ENCODE measurements at regions not wholly inside any gene's neighbourhood (a gene's known extent, or its start where the extent isn't known, plus 50 kb on each side); places are given as distances from the start of the nearest gene placed in this dataset.
A peak's percentile ranks its signal among the peaks of the same experiment; 100 is the strongest.
"Not testable (repeated sequence)": the region's sequence is repeated elsewhere in the genome, so short reads cannot be mapped to it uniquely, and the experiment has no call there.

GRCh38 chr1:79152-79551 is 372.3 kb downstream of the OR4F29 start:
- WGBS, result 47% methylated on average over 2 of the region's 3 CpGs
- not testable (repeated sequence) for DNase-seq (ENCODE audit: low spot score in 2 of 2); H3K27me3 ChIP-seq; H3K27ac ChIP-seq; H3K4me3 ChIP-seq; H3K36me3 ChIP-seq; H3K4me1 ChIP-seq; H3K9me3 ChIP-seq

DNA sequence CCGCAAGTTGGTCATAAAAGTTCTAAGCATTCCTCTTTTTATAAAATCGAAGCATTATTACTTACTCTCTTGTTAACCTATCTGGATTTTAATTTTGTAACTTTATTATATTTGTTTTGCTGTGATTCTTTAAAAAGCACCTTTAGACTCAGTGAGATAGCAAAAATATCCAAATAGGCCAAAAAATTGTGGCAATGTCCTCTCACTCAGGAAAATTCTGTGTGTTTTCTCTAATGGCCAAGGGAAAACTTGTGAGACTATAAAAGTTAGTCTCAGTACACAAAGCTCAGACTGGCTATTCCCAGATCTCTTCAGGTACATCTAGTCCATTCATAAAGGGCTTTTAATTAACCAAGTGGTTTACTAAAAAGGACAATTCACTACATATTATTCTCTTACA is 386.4 kb downstream of the OR4F29 start, which contains the start of gene OR4F5:
OR4F5 (plus strand) TSS at position 301 of the 400 bp plus-strand sequence.
- WGBS, result no CpG with 5 or more reads among the region's 2 CpGs
- not testable (repeated sequence) for H3K36me3 ChIP-seq; H3K9me3 ChIP-seq; H3K4me1 ChIP-seq; DNase-seq (ENCODE audit: low spot score in 2 of 2); H3K27me3 ChIP-seq; H3K27ac ChIP-seq; H3K4me3 ChIP-seq

- DNase-seq (ENCODE audit: low spot score in 2 of 2), result not testable (repeated sequence)
- WGBS, result 71% methylated on average over 3 of the region's 3 CpGs
Measured at GRCh38 chr1:56014-56531, 395.4 kb downstream of the OR4F29 start.

DNA sequence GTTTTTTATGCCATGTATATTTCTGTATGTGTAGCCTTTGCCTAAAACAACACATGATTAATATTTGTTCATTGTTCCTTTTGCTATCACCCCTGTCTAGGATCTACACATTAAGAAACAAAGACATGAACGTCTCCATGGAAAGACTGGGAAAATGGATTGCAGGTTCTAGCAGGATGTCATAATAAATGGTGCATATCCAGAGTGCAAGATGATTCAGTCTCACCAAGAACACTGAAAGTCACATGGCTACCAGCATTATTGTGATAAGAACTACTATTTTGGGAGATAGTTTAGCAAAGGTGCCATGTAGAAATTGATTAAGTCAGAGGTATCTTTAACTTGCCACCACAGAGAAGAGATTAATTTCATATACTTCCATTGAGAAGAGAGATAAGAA is 398.3 kb downstream of the OR4F29 start:
- H3K36me3 ChIP-seq; DNase-seq (ENCODE audit: low spot score in 2 of 2); H3K9me3 ChIP-seq; H3K27me3 ChIP-seq; H3K27ac ChIP-seq; H3K4me3 ChIP-seq; H3K4me1 ChIP-seq: not testable (repeated sequence)
- WGBS, result 100% methylated on average over 1 of the region's 1 CpG

More at GRCh38 chr1:56014-56531, 395.4 kb downstream of the OR4F29 start:
- not testable (repeated sequence) for H3K9me3 ChIP-seq, H3K4me3 ChIP-seq, H3K27me3 ChIP-seq, H3K4me1 ChIP-seq, H3K27ac ChIP-seq, H3K36me3 ChIP-seq

- not testable (repeated sequence) for H3K9me3 ChIP-seq; DNase-seq (ENCODE audit: low spot score in 2 of 2); H3K27me3 ChIP-seq; H3K36me3 ChIP-seq; H3K27ac ChIP-seq; H3K4me3 ChIP-seq; H3K4me1 ChIP-seq
- no CpG with 5 or more reads among the region's 2 CpGs for WGBS
Measured at GRCh38 chr1:41965-42466, 409.5 kb downstream of the OR4F29 start.

DNA sequence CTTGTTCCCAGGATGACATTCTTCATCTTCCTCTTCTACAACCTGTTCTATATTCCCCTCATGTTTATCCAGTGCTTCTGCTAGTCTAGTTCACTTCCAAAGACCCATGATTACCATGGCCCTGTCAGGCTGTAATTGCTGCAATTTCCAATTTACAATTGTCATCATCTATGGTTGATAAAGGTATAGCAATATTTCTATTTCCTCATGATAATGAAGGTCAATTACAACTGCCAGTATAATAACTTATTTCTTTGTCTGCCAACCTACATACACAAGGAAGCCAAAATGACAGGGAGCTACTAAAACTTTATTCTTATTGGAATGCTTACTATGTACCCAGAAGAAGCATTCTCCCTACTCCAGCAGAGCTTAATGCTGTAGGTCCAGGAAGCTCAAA is 410.3 kb downstream of the OR4F29 start:
- not testable (repeated sequence) for H3K27ac ChIP-seq; H3K4me1 ChIP-seq; H3K4me3 ChIP-seq; H3K36me3 ChIP-seq; DNase-seq (ENCODE audit: low spot score in 2 of 2); H3K27me3 ChIP-seq; H3K9me3 ChIP-seq

DNA sequence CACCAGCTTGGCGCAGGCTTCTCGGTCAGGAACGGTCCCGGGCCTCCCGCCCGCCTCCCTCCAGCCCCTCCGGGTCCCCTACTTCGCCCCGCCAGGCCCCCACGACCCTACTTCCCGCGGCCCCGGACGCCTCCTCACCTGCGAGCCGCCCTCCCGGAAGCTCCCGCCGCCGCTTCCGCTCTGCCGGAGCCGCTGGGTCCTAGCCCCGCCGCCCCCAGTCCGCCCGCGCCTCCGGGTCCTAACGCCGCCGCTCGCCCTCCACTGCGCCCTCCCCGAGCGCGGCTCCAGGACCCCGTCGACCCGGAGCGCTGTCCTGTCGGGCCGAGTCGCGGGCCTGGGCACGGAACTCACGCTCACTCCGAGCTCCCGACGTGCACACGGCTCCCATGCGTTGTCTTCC is 422.3 kb downstream of the OR4F29 start:
- no CpG with 5 or more reads among the region's 52 CpGs for WGBS
- H3K4me3 ChIP-seq, result not testable (repeated sequence)

DNA sequence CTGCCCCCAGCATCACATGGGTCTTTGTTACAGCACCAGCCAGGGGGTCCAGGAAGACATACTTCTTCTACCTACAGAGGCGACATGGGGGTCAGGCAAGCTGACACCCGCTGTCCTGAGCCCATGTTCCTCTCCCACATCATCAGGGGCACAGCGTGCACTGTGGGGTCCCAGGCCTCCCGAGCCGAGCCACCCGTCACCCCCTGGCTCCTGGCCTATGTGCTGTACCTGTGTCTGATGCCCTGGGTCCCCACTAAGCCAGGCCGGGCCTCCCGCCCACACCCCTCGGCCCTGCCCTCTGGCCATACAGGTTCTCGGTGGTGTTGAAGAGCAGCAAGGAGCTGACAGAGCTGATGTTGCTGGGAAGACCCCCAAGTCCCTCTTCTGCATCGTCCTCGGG is 434.2 kb downstream of the OR4F29 start:
- H3K27me3 ChIP-seq, H3K4me1 ChIP-seq, H3K4me3 ChIP-seq, H3K36me3 ChIP-seq, H3K9me3 ChIP-seq, H3K27ac ChIP-seq: not testable (repeated sequence)
- no CpG with 5 or more reads among the region's 12 CpGs for WGBS
- peak; percentile 67 to 77 for DNase-seq (ENCODE audit: low spot score in 2 of 2)

More for the DNA sequence above, 422.3 kb downstream of the OR4F29 start:
- not testable (repeated sequence) for DNase-seq (ENCODE audit: low spot score in 2 of 2); H3K27me3 ChIP-seq; H3K9me3 ChIP-seq; H3K4me1 ChIP-seq; H3K36me3 ChIP-seq; H3K27ac ChIP-seq

DNA sequence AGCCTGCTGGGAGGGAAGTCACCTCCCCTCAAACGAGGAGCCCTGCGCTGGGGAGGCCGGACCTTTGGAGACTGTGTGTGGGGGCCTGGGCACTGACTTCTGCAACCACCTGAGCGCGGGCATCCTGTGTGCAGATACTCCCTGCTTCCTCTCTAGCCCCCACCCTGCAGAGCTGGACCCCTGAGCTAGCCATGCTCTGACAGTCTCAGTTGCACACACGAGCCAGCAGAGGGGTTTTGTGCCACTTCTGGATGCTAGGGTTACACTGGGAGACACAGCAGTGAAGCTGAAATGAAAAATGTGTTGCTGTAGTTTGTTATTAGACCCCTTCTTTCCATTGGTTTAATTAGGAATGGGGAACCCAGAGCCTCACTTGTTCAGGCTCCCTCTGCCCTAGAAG is 435.5 kb downstream of the OR4F29 start:
- not testable (repeated sequence) for H3K9me3 ChIP-seq, H3K36me3 ChIP-seq, H3K4me1 ChIP-seq, H3K4me3 ChIP-seq, H3K27ac ChIP-seq, H3K27me3 ChIP-seq
- WGBS, result 100% methylated on average over 1 of the region's 6 CpGs
- peak in 1 of 2 donors; percentile 40 for DNase-seq (ENCODE audit: low spot score in 2 of 2)

GRCh38 chr1:9941-10717 is 441.3 kb downstream of the OR4F29 start:
- not testable (repeated sequence) for H3K4me3 ChIP-seq, H3K9me3 ChIP-seq, H3K27me3 ChIP-seq, H3K4me1 ChIP-seq, H3K36me3 ChIP-seq, H3K27ac ChIP-seq
- WGBS, result 92% methylated on average over 5 of the region's 37 CpGs
- DNase-seq (ENCODE audit: low spot score in 2 of 2), result peak; percentile 55 to 69
